ENCODE measurements at regions not wholly inside any gene's neighbourhood (a gene's known extent, or its start where the extent isn't known, plus 50 kb on each side); places are given as distances from the start of the nearest gene placed in this dataset.

DNA sequence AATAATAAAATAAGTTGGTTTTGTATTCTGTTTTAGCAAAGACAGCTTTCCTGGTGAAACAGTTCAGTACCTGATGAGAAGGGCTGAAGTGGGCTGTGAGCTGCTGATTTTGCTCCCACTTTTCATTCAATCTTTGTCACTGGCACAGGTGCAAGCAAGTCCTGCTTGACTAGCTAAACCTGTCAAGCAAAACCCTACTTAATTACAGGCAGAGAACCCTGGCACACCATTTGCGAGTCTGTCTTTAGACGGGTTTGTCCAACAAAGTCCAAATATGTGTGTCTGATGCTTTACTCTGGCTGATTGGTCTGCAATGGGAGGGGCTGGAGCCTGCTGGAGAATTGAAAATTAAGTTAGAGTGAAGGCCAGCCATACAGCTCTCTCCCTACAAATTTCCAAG lies 267.2 kb downstream of the EPHA4 start:
- Mint-ChIP-seq H3K27ac (no peak overlapping the region), H3K9me3 (ENCODE audit: low read depth) (no peaks in the 10 kb centered on the region)

DNA sequence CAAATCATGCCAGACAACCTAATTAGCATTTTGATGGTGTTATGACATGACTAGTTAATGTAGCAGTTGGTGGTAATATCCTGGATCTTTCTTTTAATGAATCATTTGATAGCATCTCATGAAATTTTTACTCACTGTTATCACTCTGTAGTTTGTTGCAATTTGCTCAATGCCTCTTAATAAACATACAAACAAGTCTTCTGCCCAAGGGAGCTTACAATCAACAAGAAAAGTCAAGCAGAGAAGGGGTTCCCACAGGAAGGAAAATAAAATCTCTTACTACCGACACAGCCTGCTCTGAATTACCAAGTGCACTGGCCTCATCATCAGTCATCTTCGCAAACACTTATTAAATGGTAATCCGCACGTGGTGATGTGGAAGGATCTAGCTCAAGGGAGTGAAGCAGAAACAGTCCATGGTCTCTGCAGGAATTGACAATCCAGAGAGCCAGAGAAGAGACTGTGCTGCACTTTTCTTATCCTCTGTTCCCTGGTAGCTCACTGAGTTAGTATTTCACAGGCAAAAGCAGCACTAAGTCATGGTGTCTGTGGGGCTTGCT lies 263.5 kb downstream of the EPHA4 start:
- peaks cover 32% of the 10 kb centered on the region for H3K4me1 Mint-ChIP-seq (ENCODE audit: low read depth)
- DNase-seq (ENCODE audit: low spot score, unreplicated experiment), result no peak
- H3K9me3 Mint-ChIP-seq (ENCODE audit: low read depth), result no peaks in the 10 kb centered on the region
- H3K4me3 Mint-ChIP-seq (ENCODE audit: low read depth), result no peak overlapping the region
- no peaks in the 10 kb centered on the region for H3K36me3 Mint-ChIP-seq (ENCODE audit: insufficient read depth)
- peaks cover 5% of the 10 kb centered on the region for H3K27me3 Mint-ChIP-seq
- no peak overlapping the region for H3K27ac Mint-ChIP-seq
- no peak for TF ChIP-seq CTCF (IDR thresholded peaks at IDR 0.05; ENCODE audit: unreplicated experiment)

More for the DNA sequence above, 267.2 kb downstream of the EPHA4 start:
- Mint-ChIP-seq H3K36me3 (ENCODE audit: insufficient read depth) (no peaks in the 10 kb centered on the region), H3K4me3 (ENCODE audit: low read depth) (no peak overlapping the region), H3K4me1 (ENCODE audit: low read depth) (peaks cover 19% of the 10 kb centered on the region), H3K27me3 (no peaks in the 10 kb centered on the region)
- DNase-seq (ENCODE audit: low spot score, unreplicated experiment), result no peak
- TF ChIP-seq CTCF (IDR thresholded peaks at IDR 0.05; ENCODE audit: unreplicated experiment), result no peak

DNA sequence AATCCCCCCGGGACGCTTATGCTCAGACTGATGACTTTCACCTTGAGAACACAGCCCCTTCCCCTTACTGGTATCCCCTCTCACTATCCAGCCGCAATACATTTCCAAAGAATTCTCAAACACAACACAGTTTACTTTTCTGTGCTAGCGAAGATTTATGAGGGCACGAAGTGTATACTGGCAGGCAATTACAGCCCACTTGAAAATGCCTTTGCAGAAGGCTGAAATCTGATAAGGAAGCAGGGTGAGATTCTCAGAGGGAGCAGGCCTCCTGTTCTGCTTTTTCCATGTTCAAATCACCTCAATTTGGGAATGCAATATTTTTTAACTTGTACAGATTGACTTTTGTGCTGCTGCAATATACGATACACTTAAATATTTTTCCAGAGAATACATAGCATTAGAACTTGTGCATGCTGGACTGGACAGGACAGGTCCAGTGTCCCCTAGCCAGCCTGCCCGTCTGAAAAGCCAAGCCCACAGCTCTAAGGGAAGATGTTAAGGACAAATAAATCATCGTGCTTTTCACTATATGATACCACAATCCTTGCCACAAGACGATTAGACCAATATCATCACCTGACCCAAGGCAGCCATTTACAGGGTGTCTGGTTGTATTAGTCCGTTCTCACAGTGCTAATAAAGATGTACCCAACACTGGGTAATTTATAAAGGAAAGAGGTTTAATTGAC lies 262.1 kb downstream of the EPHA4 start:
- Mint-ChIP-seq H3K27me3 (peaks cover 5% of the 10 kb centered on the region), H3K27ac (no peak overlapping the region), H3K9me3 (ENCODE audit: low read depth) (no peaks in the 10 kb centered on the region), H3K36me3 (ENCODE audit: insufficient read depth) (no peaks in the 10 kb centered on the region), H3K4me1 (ENCODE audit: low read depth) (peaks cover 27% of the 10 kb centered on the region), H3K4me3 (ENCODE audit: low read depth) (no peak overlapping the region)
- TF ChIP-seq CTCF (IDR thresholded peaks at IDR 0.05; ENCODE audit: unreplicated experiment), result no peak
- no peak for DNase-seq (ENCODE audit: low spot score, unreplicated experiment)

DNA sequence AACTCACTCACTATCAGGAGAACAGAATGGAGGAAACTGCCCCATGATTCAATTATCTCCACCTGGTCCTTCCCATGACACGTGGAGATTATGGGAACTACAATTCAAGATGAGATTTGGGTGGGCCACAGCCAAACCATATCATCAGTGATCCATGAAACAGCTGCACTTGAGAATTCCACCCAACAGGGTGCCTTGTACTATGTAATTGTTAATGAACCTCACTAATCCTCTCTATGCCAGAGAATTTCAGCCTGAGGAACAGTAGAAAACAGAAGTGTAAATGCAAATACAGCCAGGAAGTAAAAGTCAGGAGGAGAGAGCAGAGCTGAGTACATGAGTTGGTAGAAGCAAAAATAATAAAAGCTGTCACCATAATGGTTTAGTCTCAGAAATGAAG lies 261.4 kb downstream of the EPHA4 start:
- no peaks in the 10 kb centered on the region for H3K36me3 Mint-ChIP-seq (ENCODE audit: insufficient read depth)
- no peak overlapping the region for H3K4me3 Mint-ChIP-seq (ENCODE audit: low read depth)
- DNase-seq (ENCODE audit: low spot score, unreplicated experiment), result no peak
- no peaks in the 10 kb centered on the region for H3K9me3 Mint-ChIP-seq (ENCODE audit: low read depth)
- no peak overlapping the region for H3K27ac Mint-ChIP-seq
- no peak for TF ChIP-seq CTCF (IDR thresholded peaks at IDR 0.05; ENCODE audit: unreplicated experiment)
- H3K4me1 Mint-ChIP-seq (ENCODE audit: low read depth), result peaks cover 25% of the 10 kb centered on the region
- H3K27me3 Mint-ChIP-seq, result peaks cover 5% of the 10 kb centered on the region

GRCh38 chr2:221312634-221313033 lies 259.5 kb downstream of the EPHA4 start:
- Mint-ChIP-seq H3K4me1 (ENCODE audit: low read depth) (peaks cover 25% of the 10 kb centered on the region), H3K4me3 (ENCODE audit: low read depth) (no peak overlapping the region), H3K9me3 (ENCODE audit: low read depth) (no peaks in the 10 kb centered on the region), H3K27me3 (peaks cover 5% of the 10 kb centered on the region), H3K27ac (no peak overlapping the region), H3K36me3 (ENCODE audit: insufficient read depth) (no peaks in the 10 kb centered on the region)
- TF ChIP-seq CTCF (IDR thresholded peaks at IDR 0.05; ENCODE audit: unreplicated experiment), result no peak
- no peak for DNase-seq (ENCODE audit: low spot score, unreplicated experiment)
